Panc1 (cell line): ENCODE measurements at regions not wholly inside any gene's neighbourhood (a gene's known extent, or its start where the extent isn't known, plus 50 kb on each side); places are given as distances from the start of the nearest gene placed in this dataset.

ENCODE experiments used
- ATAC-seq: fragments of 200-7000 bp; cut with Tn5 transposase; 2 replicates; pipeline ENCODE4 v1.9.1; 2020; ENCODE audit warnings: mild to moderate bottlenecking, moderate library complexity
- BruUV-seq: library from RNA; stranded (reverse); fragments of 400-500 nt; replicated peaks from 2 replicates; lab custom pipeline; 2021; lab: Mats Ljungman, UMichigan
- CTCF ChIA-PET: fragments of 300-600 bp; sonication (Branson Sonifier 250); formaldehyde crosslinking; loops from one replicate; lab custom pipeline; 2022; ENCODE audit warnings: antibody characterized with exemption; lab: Charles Lee
- POLR2A ChIA-PET: fragments of 300-600 bp; sonication (Branson Sonifier 250); formaldehyde crosslinking; loops from one replicate; lab custom pipeline; 2022; ENCODE audit warnings: antibody characterized with exemption; lab: Charles Lee
- DNase-seq: peaks from one replicate; pipeline ENCODE4 v3.0.0-alpha.2; 2010; ENCODE audit warnings: low read depth, low spot score
- H3K27ac ChIP-seq: 2 replicates; pipeline ENCODE4 v1.5.1; 2011; ENCODE audit warnings: mild to moderate bottlenecking, low read length, inconsistent platforms
- H3K27me3 ChIP-seq: fragments of 200-500 bp; sonication (Bioruptor generic); 2 replicates; pipeline ENCODE4 v1.6.0; 2014; ENCODE audit warnings: low read length, inconsistent platforms; ENCODE audit not compliant: control insufficient read depth, insufficient read depth
- H3K36me3 ChIP-seq: fragments of 200-500 bp; sonication (Bioruptor generic); 2 replicates; pipeline ENCODE4 v1.5.1; 2014; ENCODE audit warnings: inconsistent platforms, mild to moderate bottlenecking, low read length, moderate library complexity; ENCODE audit not compliant: control insufficient read depth, insufficient read depth
- H3K4me1 ChIP-seq: 2 replicates; pipeline ENCODE4 v1.5.1; 2011; ENCODE audit warnings: inconsistent platforms, mild to moderate bottlenecking, low read length, moderate library complexity; ENCODE audit not compliant: control insufficient read depth, insufficient read depth
- H3K4me3 ChIP-seq, 2 experiments: 2 replicates each; pipeline ENCODE4 v1.5.1; 2011 to 2012; ENCODE audit warnings: low read depth in 2 of 2, low read length in 2 of 2, mild to moderate bottlenecking in 2 of 2, inconsistent platforms in 1 of 2, moderate library complexity in 1 of 2
- H3K9me3 ChIP-seq: fragments of 200-500 bp; sonication (Bioruptor generic); 2 replicates; pipeline ENCODE4 v1.5.1; 2014; ENCODE audit warnings: low read depth, mild to moderate bottlenecking, inconsistent platforms, low read length, moderate library complexity; ENCODE audit not compliant: control insufficient read depth, insufficient read depth
- CTCF ChIP-seq: fragments of 450-650 bp; IDR thresholded peaks from 2 replicates; pipeline ENCODE4 v1.5.1; 2017; ENCODE audit warnings: mild to moderate bottlenecking
- POLR2AphosphoS5 ChIP-seq: IDR thresholded peaks from 2 replicates; pipeline ENCODE4 v1.6.1; 2012; ENCODE audit warnings: mild to moderate bottlenecking, low read depth, low read length, moderate library complexity
- REST ChIP-seq, 2 experiments: IDR thresholded peaks; 2 replicates each; pipeline ENCODE4 v1.6.1; 2011 to 2012; ENCODE audit warnings: low read depth in 2 of 2, control low read depth in 1 of 2, low read length in 1 of 2, mild to moderate bottlenecking in 1 of 2, moderate library complexity in 1 of 2; ENCODE audit not compliant: insufficient read depth in 1 of 2
- SIN3A ChIP-seq: IDR thresholded peaks from 2 replicates; pipeline ENCODE4 v1.6.1; 2012; ENCODE audit warnings: low read depth, mild to moderate bottlenecking, low read length, moderate library complexity, borderline replicate concordance; ENCODE audit not compliant: insufficient read depth
- TCF7L2 ChIP-seq: IDR thresholded peaks from 2 replicates; pipeline ENCODE4 v1.6.1; 2011; ENCODE audit warnings: mild to moderate bottlenecking, low read depth, low read length, inconsistent platforms
- in situ Hi-C: cut with HindIII; loops from 2 replicates; pipeline ENCODE4 v1.10.0; 2016; ENCODE audit warnings: low sequenced_read_pairs, low pct_unique_long_range_greater_than_20kb
- intact Hi-C: fragments of 100-400 bp; cut with micrococcal nuclease; formaldehyde crosslinking; loops from one replicate; pipeline ENCODE4 v1.10.0; 2022; ENCODE audit not compliant: unreplicated experiment

GRCh38 chr18:42157420-42157819 lies 202.4 kb downstream of the PIK3C3 start:
- DNase-seq (no peak), ATAC-seq (no peak)
- intact Hi-C loops = no loop called here
- no TSS peak for BruUV-seq
- Histone ChIP-seq H3K9me3 (no peaks in the 10 kb centered on the region), H3K27ac (no peak overlapping the region), H3K36me3 (no peaks in the 10 kb centered on the region), H3K4me3 (no peak overlapping the region), H3K4me1 (no peaks in the 10 kb centered on the region), H3K27me3 (no peaks in the 10 kb centered on the region)
- CTCF ChIA-PET = no interaction called here
- TF ChIP-seq CTCF (no peak), SIN3A (no peak)
- POLR2A ChIA-PET = no interaction called here
- in situ Hi-C loops = no loop called here

- no TSS peak for BruUV-seq
- ChIA-PET CTCF (no interaction called here), POLR2A (no interaction called here)
- H3K4me3 ChIP-seq = no peak overlapping the region
- no peak overlapping the region for H3K27ac ChIP-seq
- H3K9me3 ChIP-seq = no peaks in the 10 kb centered on the region
- TF ChIP-seq CTCF = no peak
- TF ChIP-seq SIN3A = no peak
- no peak for TF ChIP-seq TCF7L2
- no peak for TF ChIP-seq REST (IDR thresholded peaks at IDR 0.05; ENCODE audit: insufficient read depth in 1 of 2, low read depth in 2 of 2, low read length in 1 of 2)
- no peak for TF ChIP-seq POLR2AphosphoS5
- intact Hi-C loops = no loop called here
- H3K36me3 ChIP-seq = no peaks in the 10 kb centered on the region
- no peaks in the 10 kb centered on the region for H3K4me1 ChIP-seq
- ATAC-seq (no peak), DNase-seq (no peak)
- no peaks in the 10 kb centered on the region for H3K27me3 ChIP-seq
- in situ Hi-C loops = no loop called here
These were observed 202.8 kb downstream of the PIK3C3 start for GRCh38 chr18:42157878-42158277.
